Astrocyte of the hippocampus (primary cell): ENCODE measurements at regions not wholly inside any gene's neighbourhood (a gene's known extent, or its start where the extent isn't known, plus 50 kb on each side); places are given as distances from the start of the nearest gene placed in this dataset.
A peak's percentile ranks its signal among the peaks of the same experiment; 100 is the strongest.

Experiments
- DNase-seq: peaks from one replicate; pipeline ENCODE4 v3.0.0; 2011; ENCODE audit warnings: low read depth, low spot score

DNA sequence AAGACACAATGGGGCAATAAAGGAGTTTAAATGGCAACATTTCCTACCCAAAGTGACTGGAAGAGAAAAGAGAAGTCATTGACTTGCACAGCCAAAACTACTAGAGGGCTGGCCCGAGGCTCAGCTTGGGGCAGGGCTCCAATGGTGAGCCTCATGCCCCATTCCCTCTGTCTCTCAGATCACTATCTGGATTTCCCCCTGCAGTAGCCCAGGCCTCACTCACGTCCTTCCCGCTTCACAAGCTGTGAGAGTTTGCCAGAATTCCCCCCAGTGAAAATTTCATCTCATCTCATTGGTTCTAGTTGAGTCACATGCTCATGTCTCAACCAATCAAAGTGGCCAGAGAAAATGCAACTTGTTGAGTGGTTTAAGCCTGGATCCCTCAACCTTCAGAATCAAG is 181.3 kb downstream of the WDR11 start:
- no peak for DNase-seq

DNA sequence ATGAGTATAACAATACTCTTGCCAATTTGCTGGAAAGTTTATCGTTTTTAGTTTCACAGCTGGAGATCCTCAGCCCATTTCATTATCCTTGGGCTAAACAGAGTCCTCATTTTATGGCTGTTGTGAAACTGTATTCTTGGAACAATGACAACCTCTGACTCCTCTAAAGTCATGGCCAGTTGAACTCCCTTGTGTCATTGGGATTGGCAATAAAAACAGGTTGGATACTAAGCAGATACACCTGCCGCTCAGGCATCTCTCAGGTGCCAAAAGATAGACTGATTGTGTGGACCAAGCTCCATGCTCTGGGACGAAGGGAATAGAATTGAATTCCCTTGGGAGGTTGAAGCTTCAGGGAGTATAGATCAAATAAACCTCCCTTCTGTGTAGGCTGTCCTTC is 182.2 kb downstream of the WDR11 start:
- no peak for DNase-seq

DNA sequence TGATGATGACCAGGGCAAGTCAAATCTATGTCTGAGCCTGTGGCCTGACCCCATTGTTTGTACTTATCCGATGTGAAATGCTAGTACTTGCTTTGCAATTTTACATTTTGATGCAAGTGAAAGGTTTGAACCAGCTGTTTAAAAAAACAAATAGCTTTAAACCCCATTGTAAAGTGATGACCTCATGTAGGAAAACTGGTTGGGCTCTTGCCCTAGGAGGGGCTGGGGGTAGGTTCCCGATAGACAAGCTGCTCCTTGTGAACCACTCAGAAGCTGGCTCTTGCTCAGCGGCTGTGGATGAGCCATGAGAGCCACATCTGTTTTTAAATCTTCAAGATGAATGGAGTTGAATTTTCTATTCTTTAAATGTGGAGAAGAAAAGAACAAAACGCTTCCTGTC is 185.3 kb downstream of the WDR11 start:
- DNase-seq, result peak; percentile 40

DNA sequence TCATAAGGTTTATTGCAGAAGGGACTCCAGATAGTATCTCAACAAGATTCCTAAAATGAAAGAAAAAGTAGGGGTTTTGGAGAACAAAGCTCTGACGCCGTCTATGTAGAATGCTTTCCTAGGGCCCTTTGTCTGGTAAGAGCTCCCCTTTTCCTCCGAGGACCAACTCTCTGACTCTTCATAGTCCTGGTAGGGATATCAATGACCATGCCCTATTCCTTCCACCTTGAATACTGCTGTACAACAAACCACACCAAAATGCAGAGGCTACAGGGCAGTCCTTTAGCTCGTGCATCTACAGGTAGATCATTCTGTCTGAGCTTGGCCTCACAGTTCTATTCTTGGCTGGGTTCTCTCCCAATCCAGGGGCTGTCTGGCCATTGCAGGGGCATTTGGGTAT is 190.3 kb downstream of the WDR11 start:
- no peak for DNase-seq

DNA sequence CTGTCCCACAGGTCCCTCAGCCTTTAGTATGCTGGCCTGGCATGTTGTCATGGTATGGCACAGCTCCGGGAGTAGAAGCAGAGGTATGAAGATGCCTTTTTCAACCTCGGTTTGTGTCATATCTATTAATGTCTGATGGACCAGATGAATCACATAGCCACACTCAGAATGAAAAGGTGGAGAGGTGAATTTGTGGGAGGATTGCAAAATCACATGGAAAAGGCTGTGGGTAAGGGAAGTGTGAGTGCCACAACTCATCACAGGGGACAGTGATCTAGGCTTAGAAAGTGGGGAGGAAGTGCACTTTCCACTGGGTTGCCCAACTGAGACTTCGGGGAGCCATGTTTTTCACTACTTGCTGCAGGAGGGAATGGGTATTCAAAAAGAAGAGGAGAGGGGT is 190.7 kb downstream of the WDR11 start:
- no peak for DNase-seq

DNA sequence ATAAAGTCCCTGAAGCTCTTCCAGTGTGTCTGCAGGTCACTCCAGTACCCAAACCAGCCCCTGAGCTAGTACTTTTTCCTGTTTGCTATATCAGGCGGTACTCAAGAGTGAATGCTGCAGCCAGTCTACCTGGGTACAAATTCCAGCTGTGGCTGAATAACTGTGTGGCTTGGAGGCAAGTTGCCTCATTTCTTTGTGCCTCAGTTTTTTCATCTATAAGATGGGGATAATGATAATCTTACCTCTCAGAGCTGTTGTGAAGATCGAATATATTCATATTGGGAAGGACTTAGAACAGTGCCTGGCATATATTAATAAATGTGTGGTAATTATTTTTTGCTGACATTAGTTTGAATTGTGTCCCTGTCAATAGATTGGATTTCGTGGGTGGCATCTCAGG is 191.2 kb downstream of the WDR11 start:
- no peak for DNase-seq

DNA sequence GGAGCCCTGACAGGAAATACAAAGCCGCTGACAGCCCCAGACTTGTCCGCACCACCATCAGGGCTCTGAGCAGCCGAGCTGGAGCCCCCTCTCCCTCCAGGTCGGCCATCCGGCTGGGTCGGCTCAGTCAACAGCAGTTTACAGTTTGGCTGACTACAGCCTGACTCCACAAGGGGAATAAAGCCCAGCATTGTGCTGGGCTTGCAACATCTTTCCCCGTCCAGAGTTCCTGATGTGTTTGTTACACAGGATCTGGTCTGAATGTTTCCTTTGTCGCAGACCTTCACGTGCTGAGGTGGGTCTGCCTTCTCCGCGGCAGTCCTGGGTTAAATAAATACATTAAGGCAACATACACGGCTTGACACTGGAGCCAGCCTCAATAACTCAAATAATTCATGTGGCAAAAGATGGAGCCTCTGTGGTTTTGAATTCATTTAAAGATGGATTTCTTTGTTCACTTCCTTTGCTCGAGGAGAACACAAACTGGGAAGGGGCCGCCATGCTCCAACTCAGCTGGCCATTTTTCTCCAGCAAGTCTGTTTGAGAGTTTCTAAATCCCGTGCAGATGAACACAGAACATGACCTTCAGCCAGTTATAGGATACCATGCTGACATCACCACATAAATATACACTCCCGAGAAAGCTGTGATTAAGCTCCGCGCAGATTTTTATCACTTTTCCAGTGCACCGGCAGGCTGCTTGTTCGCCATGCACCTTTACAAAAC is 192.1 kb downstream of the WDR11 start:
- no peak for DNase-seq

DNA sequence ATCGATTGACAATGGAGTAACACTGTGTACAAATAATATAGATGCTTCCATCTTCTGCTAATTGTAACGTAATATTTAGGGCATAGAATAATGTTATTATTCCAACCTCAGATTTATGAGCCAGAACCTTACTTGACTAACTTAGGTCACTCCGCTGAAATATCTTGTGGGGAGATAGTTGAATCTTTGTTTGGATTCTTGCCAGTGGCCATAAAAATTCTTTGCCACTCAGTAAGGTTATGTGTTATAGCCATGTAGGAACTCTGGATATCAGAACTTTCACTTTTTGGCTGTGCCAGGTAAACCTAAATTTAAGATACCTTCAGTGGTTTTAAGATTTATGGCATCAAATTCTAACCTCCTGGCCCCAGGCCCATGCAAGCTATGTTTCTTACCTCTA is 197.6 kb downstream of the WDR11 start:
- no peak for DNase-seq

DNA sequence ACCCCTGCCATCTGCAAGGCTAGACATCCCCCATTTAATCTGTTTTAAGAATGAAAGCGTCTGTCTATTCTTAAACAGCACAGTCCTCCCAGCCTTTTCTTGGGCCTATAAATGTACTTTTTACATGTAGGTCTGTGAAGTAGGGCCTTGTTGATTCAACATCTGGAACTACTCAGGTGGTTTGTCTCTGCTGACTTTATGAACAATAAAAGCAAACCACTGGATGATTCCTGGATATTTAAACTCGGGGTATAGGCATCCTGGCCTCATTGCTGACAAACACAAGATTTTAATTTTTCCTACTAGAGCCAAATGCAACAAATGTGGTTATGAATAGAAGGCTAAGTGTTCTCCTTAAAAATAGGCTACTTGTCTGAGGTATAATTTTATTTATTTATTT is 198.3 kb downstream of the WDR11 start:
- no peak for DNase-seq

DNA sequence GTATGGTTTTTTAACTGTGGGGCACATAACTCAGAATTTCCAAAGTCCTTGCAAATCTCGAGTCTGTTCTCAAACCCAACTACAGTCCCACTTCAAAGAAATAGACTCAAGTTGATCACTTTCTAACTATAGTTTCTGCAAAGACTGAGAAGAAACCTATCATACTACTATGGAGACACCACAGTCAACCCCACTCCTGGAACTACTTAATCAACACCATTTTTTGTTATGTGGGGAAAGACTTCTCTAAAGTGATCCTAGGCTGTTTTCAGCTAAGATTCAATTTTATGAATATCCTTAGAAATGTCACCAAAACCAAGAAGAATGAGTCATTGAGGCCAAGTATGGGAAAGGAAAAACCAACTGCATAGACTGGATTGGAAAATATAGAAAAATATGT is 198.8 kb downstream of the WDR11 start:
- DNase-seq, result no peak

DNA sequence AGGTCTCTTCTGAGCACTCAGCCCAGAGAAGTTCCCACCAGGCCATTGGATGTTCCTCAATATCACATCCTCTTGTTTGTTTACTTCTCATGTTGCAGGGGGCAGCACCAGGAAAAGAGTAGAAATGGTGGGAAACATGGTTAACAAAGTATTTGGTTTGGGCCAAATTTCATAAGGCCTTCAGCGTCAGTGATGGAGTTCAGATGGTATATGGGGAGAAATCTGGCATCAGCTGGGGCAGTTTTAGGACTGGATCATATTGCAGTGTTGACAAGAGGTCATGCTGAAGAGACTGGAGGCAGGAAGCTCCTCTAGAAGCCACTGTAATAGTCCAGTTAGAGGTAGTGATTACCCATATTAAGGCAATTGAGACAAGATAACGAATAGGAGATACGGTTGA is 200.0 kb downstream of the WDR11 start:
- DNase-seq, result no peak

DNA sequence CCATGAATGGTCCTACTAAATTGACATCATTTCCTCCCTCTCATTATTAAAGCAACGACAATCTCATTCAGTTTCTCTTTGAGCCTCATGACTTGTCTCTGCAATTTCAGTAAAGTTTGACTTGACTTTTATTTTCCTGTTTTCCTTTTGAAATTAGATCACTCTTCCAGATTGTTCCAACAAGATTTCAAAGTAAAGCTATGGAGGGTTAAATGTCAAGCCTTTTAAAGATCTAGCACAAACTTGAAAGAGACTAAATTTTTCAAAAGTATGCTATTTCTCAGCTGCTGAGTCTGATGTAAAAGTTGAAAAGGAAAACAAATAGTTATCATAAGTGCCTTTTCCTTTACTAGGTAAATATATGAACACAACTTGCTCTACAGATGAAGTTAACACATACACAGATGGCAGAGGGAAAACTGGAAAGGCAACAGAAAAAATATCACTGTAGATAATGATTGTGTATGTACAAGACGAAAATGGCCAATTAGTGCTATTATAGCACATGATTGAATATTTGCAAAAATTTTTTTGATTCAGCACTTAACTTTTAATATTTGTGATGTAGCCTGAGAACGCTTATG is 200.6 kb downstream of the WDR11 start:
- no peak for DNase-seq

DNA sequence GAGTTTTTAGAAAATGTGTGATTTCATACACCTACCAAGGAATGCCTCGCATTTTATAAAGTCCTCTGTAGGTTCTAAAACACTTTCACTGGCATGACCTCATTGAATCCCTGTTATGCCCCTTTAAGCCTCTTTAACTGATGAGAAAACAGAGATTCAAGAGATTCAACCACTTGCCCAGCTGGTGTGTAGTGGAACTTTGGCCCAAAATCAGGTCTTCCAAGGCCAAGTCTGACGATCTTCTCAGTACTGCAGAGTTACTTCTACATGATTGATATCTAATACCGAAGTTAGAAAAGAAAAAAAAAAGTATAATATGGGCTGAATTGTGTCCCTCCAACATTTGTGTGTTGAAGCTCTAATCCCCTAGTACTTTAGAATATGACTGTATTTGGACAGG is 202.0 kb downstream of the WDR11 start:
- no peak for DNase-seq

DNA sequence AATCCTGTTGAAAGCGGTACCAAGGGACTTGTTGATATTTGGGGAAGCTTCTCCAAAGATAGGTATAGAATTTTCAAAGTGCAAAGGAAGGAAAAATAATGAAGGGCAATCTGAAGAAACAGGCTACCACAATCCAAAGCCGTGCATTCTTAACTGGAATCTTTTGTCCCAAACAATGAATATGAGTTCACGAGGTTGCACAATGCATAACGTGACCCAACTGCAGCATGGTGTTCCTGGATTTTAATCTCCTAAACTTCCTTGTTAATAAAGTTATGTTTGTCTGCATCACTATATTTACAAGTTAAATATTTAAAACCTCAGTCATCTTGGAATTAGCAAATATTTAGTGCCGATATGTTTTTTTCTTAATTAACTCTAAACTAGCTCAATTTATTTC is 203.7 kb downstream of the WDR11 start:
- no peak for DNase-seq

DNA sequence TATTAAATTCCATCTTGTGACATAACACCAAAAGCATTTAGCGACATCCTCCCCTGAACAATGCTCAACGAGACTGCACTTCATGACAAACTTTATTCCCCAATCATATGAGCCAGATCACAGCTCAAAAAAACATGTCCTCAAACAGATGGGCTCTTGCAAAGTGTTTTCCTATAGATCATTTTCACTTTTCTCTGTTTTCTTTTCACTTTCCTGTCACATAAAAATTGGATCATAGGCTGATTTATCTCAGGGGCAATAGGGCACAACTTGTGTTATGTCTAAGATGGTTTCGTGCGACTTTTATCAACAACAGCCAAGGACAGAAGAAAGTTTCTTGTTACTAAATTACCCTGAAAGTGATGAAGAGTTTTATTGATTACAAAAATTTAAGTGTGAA is 206.1 kb downstream of the WDR11 start:
- no peak for DNase-seq

DNA sequence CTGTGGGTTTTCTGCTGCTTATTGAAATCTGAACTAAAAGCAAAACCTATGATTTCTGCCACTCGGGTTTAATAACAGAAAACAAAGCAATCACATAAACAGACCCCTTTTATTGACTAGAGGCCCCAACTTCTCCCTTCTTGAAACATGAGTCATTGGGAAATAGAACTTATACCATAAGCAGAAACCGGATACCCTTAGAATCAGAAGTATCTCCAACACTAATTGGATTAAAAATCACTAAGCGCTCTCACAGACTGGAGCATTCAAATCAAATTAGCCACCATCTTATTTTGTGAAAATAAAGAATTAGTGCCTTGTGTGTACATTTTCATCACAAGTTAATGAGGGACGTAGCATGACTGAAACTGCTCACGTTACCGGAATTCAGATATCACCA is 206.9 kb downstream of the WDR11 start:
- no peak for DNase-seq

DNA sequence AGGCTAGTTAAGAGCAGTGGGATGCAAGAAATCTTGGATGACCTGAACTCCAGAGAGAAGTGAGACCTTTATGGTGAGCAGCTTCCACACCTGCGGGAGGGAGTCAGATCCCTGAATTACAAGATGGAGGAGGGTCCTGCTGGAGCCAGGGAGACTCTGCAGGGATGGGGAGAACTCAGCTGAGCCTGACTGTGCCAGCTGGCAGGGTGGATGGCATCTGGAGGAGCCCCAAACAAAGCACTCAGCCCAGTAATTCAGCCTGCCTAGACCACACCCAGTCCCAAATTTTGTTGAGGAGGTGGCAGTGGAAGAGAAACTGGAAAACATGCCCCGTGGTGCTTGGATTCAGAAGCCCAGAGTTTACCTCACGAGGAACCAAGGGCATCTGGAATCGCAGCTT is 208.2 kb downstream of the WDR11 start:
- DNase-seq, result no peak

DNA sequence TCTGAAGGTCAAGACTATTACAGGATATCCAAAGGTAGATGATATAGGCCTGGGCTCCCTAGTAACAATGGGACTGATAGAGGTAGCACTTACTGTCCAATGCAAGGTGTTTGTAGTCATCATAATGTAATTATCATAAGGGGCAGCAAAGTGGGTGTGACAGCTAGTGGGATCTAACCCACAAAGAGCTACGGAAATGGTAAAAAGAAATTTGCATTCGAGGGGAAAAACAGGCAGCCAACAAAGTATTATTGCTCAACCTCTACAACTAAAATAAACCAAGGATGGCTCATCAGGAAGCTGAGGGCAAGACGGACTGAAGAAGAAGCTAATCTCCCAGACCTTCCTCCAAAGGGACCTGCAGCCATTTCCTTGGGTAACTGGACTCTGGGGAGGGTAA is 211.0 kb downstream of the WDR11 start:
- DNase-seq, result no peak

DNA sequence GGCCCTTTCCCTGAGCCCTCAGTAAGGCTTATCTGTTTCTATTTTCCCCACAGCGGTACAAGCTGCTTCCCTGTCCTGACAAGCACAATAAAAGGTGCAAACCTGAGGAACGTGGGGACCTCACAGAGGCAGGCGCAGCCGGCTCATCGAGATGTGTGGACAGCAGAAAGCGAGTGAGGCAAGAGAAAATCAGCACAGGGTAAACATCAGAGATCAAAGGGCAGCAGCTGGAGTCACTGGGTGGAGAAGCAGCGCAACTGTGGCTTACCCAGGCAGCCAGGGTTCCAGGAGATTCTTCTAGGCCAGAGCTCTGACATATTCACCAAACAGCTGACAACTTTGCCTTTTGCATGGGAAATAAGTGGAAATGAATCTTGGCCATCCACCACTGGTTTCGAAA is 212.6 kb downstream of the WDR11 start:
- no peak for DNase-seq

DNA sequence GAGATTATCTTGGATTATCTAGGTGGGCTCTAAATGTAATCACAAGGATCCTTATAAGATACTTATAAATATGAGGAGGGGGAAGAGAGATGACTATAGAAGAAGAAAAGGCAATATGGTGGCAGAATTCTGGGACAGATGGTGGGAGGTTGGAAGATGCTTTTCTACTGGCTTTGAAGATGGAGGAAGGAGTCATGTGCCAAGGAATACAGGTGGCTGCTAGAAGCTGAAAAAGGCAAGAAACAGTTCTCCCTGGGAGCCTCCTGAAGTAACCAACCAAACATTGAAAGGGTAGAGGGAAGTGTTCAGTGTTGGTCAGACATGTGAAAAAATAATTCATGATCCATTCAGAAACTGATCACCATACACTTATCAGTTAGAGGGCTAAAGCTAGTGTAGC is 213.3 kb downstream of the WDR11 start:
- no peak for DNase-seq

DNA sequence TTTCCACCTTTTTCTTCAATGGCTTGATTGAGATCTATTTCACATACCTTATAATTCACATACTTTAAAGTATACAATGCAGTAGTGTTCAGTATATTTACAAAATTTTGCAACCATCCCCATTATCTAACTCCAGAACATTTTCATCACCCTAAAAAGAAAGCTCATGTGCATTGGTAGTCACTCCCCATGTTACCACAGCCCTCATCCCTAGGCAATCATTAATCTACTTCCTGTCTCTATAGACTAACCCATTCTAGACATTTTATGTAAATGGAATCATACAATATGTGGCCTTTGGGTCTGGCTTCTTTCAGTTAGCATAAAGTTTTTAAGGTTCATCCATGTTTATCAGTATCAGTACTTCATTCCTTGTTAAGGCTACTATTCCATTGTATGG is 214.2 kb downstream of the WDR11 start:
- no peak for DNase-seq

DNA sequence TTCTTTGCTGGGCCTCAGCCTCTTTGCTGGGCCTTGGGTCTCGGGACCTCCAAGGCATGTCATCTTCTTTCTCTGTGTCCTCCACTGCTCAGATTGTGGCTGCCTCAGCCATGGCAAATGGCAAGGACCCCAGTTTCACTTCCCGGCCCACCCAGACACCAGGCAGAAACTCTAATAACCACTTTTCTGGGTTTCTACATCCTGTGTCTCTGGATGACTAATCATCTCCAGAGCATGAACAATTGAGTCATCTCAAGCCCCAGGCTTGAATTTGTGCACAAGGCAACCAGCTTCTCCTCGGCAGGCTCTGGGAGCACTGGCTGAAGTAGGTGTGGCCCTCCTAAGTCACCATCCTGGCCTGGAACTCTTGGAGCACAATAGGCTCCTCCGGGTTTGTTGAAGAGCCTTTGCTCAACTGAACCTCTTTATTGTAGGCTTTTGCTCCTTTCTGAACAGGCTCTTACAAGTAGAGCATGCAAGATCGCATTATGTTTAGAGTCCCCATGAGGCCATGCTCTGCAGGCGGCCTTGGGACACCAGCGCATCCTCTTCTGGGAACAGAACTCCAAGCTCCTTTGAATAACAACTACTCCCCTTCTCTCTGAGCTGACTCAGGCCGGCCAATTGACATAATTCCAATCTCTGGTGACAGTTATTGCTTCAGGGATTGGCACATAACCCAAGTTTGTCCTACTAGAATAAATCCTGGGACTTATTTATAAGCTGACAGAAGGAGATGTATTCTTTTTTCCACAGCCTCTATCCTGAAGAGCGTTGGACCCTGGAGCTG is 218.1 kb downstream of the WDR11 start:
- DNase-seq, result peak; percentile 7
